Keratinocyte (primary cell): ENCODE measurements at regions not wholly inside any gene's neighbourhood (a gene's known extent, or its start where the extent isn't known, plus 50 kb on each side); places are given as distances from the start of the nearest gene placed in this dataset.

Experiments
- DNase-seq: peaks from one replicate; pipeline ENCODE4 v3.0.0-alpha.2; 2011; ENCODE audit warnings: low read depth, missing footprints, low spot score
- FAIRE-seq: peaks from 2 replicates; lab custom pipeline; 2011; peaks lifted over from hg19 to GRCh38; lab: Jason Lieb, UNC
- H2AFZ ChIP-seq: 2 replicates; pipeline ENCODE4 v1.6.0; 2012; ENCODE audit warnings: low read length, control low read depth, inconsistent platforms; ENCODE audit not compliant: control insufficient read depth
- H3K27ac ChIP-seq: 2 replicates; pipeline ENCODE4 v1.5.1; 2011; ENCODE audit warnings: low read length; ENCODE audit not compliant: control insufficient read depth, insufficient read depth
- H3K27me3 ChIP-seq: 3 replicates; pipeline ENCODE4 v1.6.0; 2011; ENCODE audit warnings: low read length; ENCODE audit not compliant: control insufficient read depth, insufficient read depth; ENCODE audit errors: extremely low read depth
- H3K36me3 ChIP-seq, 2 experiments: 2 replicates in 1 of 2; 3 replicates in 1 of 2; pipeline ENCODE4 v1.5.1; 2011; ENCODE audit warnings: low read length in 2 of 2, mild to moderate bottlenecking in 1 of 2; ENCODE audit not compliant: control insufficient read depth in 2 of 2, insufficient read depth in 2 of 2; ENCODE audit errors: extremely low read depth in 1 of 2
- H3K4me1 ChIP-seq: 3 replicates; pipeline ENCODE4 v1.5.1; 2011; ENCODE audit warnings: low read length; ENCODE audit not compliant: control insufficient read depth, insufficient read depth; ENCODE audit errors: extremely low read depth
- H3K4me2 ChIP-seq: 3 replicates; pipeline ENCODE4 v1.6.0; 2011; ENCODE audit warnings: low read depth, low read length; ENCODE audit not compliant: control insufficient read depth, insufficient read depth; ENCODE audit errors: extremely low read depth
- H3K4me3 ChIP-seq, 3 experiments: fragments of 200-600 bp in 1 of 3; sonication (generic) in 1 of 3; 2 replicates in 2 of 3; 3 replicates in 1 of 3; pipeline ENCODE4 v1.5.1; 2011 to 2016; ENCODE audit warnings: low read length in 3 of 3, mild to moderate bottlenecking in 3 of 3, control low read depth in 2 of 3, inconsistent platforms in 1 of 3, low read depth in 1 of 3, mixed read lengths in 1 of 3, mixed run types in 1 of 3, moderate library complexity in 1 of 3; ENCODE audit not compliant: control insufficient read depth in 2 of 3, insufficient read depth in 2 of 3; ENCODE audit errors: extremely low read depth in 1 of 3
- H3K79me2 ChIP-seq: 2 replicates; pipeline ENCODE4 v1.6.0; 2012; ENCODE audit warnings: low read length; ENCODE audit not compliant: control insufficient read depth, insufficient read depth
- H3K9ac ChIP-seq: 3 replicates; pipeline ENCODE4 v1.6.0; 2011; ENCODE audit warnings: low read length; ENCODE audit not compliant: control insufficient read depth, insufficient read depth; ENCODE audit errors: extremely low read depth
- H3K9me1 ChIP-seq: 3 replicates; pipeline ENCODE4 v1.6.0; 2011; ENCODE audit warnings: low read length; ENCODE audit not compliant: control insufficient read depth, insufficient read depth; ENCODE audit errors: extremely low read depth
- H3K9me3 ChIP-seq: 2 replicates; pipeline ENCODE4 v1.5.1; 2012; ENCODE audit warnings: low read depth, low read length; ENCODE audit not compliant: control insufficient read depth
- H4K20me1 ChIP-seq: 3 replicates; pipeline ENCODE4 v1.6.0; 2011; ENCODE audit warnings: low read length; ENCODE audit not compliant: control insufficient read depth, insufficient read depth; ENCODE audit errors: extremely low read depth
- CTCF ChIP-seq, 3 experiments: IDR thresholded peaks in 1 of 3; conservative IDR thresholded peaks in 1 of 3; optimal IDR thresholded peaks in 1 of 3; 2 replicates in 2 of 3; 3 replicates in 1 of 3; pipeline versions ENCODE3 to v1.5.1; 2011; ENCODE audit warnings: low read length in 3 of 3, mild to moderate bottlenecking in 3 of 3, moderate library complexity in 2 of 3, control low read depth in 1 of 3, inconsistent platforms in 1 of 3; ENCODE audit not compliant: insufficient read depth in 2 of 3; ENCODE audit errors: extremely low read depth in 1 of 3
- EZH2 ChIP-seq: IDR thresholded peaks from one replicate; pipeline ENCODE4 v1.6.1; 2012; ENCODE audit warnings: inconsistent platforms, mild to moderate bottlenecking, low read length, moderate library complexity
- dilution Hi-C: fragments of 300-500 bp; cut with MboI; formaldehyde crosslinking; loops from one replicate; pipeline ENCODE4 v1.7.0; 2020; ENCODE audit warnings: low sequenced_read_pairs; ENCODE audit not compliant: extremely low pct_ligation_motif_present

- no peak for TF ChIP-seq CTCF (optimal IDR thresholded peaks at IDR 0.05 in 1 of 3, IDR thresholded peaks at IDR 0.05 in 1 of 3, conservative IDR thresholded peaks at IDR 0.05 in 1 of 3; ENCODE audit: extremely low read depth in 1 of 3, insufficient read depth in 2 of 3, low read length in 3 of 3)
- TF ChIP-seq EZH2 = no peak
- Histone ChIP-seq H3K4me1 (no peaks in the 10 kb centered on the region), H3K27me3 (no peaks in the 10 kb centered on the region), H3K27ac (no peak overlapping the region), H4K20me1 (no peaks in the 10 kb centered on the region), H3K36me3 (no peaks in the 10 kb centered on the region), H3K4me2 (no peak overlapping the region), H3K79me2 (no peaks in the 10 kb centered on the region), H3K9me3 (no peaks in the 10 kb centered on the region), H3K9me1 (no peaks in the 10 kb centered on the region), H3K9ac (no peak overlapping the region), H3K4me3 (no peak overlapping the region), H2AFZ (no peak overlapping the region)
- no peak for FAIRE-seq
- dilution Hi-C loops = no loop called here
- no peak for DNase-seq
Measured at GRCh38 chr4:164239976-164240375, 514.0 kb upstream of the SMIM31 start.

- FAIRE-seq (no peak), DNase-seq (no peak)
- no peak overlapping the region for H3K27ac ChIP-seq
- H4K20me1 ChIP-seq = no peaks in the 10 kb centered on the region
- no peaks in the 10 kb centered on the region for H3K9me1 ChIP-seq
- no peaks in the 10 kb centered on the region for H3K9me3 ChIP-seq
- H3K4me2 ChIP-seq = no peak overlapping the region
- H3K9ac ChIP-seq = no peak overlapping the region
- no peaks in the 10 kb centered on the region for H3K79me2 ChIP-seq
- TF ChIP-seq CTCF (optimal IDR thresholded peaks at IDR 0.05 in 1 of 3, IDR thresholded peaks at IDR 0.05 in 1 of 3, conservative IDR thresholded peaks at IDR 0.05 in 1 of 3; ENCODE audit: extremely low read depth in 1 of 3, insufficient read depth in 2 of 3, low read length in 3 of 3) = no peak
- TF ChIP-seq EZH2 = no peak
- dilution Hi-C loops = no loop called here
- H2AFZ ChIP-seq = no peak overlapping the region
- H3K36me3 ChIP-seq = no peaks in the 10 kb centered on the region
- H3K4me1 ChIP-seq = no peaks in the 10 kb centered on the region
- no peaks in the 10 kb centered on the region for H3K27me3 ChIP-seq
- no peak overlapping the region for H3K4me3 ChIP-seq
Measured at GRCh38 chr4:164251257-164251656, 502.7 kb upstream of the SMIM31 start.
